WTC11 (cell line): ENCODE measurements at regions not wholly inside any gene's neighbourhood (a gene's known extent, or its start where the extent isn't known, plus 50 kb on each side); places are given as distances from the start of the nearest gene placed in this dataset.

Source experiments
- ATAC-seq: fragments of 200-7000 bp; cut with Tn5 transposase; 2 replicates; pipeline ENCODE4 v1.10.0; 2021; ENCODE audit warnings: mild to moderate bottlenecking, moderate library complexity
- CTCF ChIA-PET: fragments of 300-600 bp; sonication (Branson Sonifier 250); formaldehyde crosslinking; loops from one replicate; lab custom pipeline; 2021; ENCODE audit warnings: antibody characterized with exemption; lab: Charles Lee
- POLR2A ChIA-PET: fragments of 350-600 bp; sonication (Branson Sonifier 250); formaldehyde crosslinking; loops from one replicate; lab custom pipeline; 2021; ENCODE audit warnings: antibody characterized with exemption; lab: Charles Lee
- DNase-seq: peaks from one replicate; pipeline ENCODE4 v3.0.0; 2021; ENCODE audit warnings: low spot score
- H3K27ac Mint-ChIP-seq: 2 replicates; pipeline ENCODE4 v1.8.0; 2021; ENCODE audit warnings: mixed read lengths
- H3K27me3 Mint-ChIP-seq: 2 replicates; pipeline ENCODE4 v1.8.0; 2021; ENCODE audit warnings: low read depth, mild to moderate bottlenecking, moderate library complexity, mixed read lengths
- H3K36me3 Mint-ChIP-seq: 2 replicates; pipeline ENCODE4 v1.8.0; 2021; ENCODE audit warnings: mixed read lengths
- H3K4me1 Mint-ChIP-seq: 2 replicates; pipeline ENCODE4 v1.8.0; 2022; ENCODE audit warnings: mixed read lengths
- H3K4me3 Mint-ChIP-seq: 2 replicates; pipeline ENCODE4 v1.8.0; 2021; ENCODE audit warnings: mild to moderate bottlenecking, moderate library complexity, mixed read lengths
- H3K9me3 Mint-ChIP-seq: 2 replicates; pipeline ENCODE4 v1.8.0; 2021; ENCODE audit warnings: mixed read lengths
- CREB1 ChIP-seq: sonication (generic); formaldehyde crosslinking; IDR thresholded peaks from 2 replicates; pipeline ENCODE4 v1.8.0; 2023; ENCODE audit warnings: mild to moderate bottlenecking, missing genetic modification reagents
- CREM ChIP-seq: sonication (generic); formaldehyde crosslinking; IDR thresholded peaks from 2 replicates; pipeline ENCODE4 v1.8.1; 2022; ENCODE audit warnings: mild to moderate bottlenecking, missing genetic modification reagents, moderate library complexity
- FOXJ3 ChIP-seq: sonication (generic); formaldehyde crosslinking; IDR thresholded peaks from 2 replicates; pipeline ENCODE4 v1.9.0; 2021; ENCODE audit warnings: missing genetic modification reagents, mild to moderate bottlenecking, borderline replicate concordance
- FOXK1 ChIP-seq: sonication (generic); formaldehyde crosslinking; IDR thresholded peaks from 2 replicates; pipeline ENCODE4 v1.8.0; 2022; ENCODE audit warnings: mild to moderate bottlenecking, moderate library complexity, missing genetic modification reagents
- HMGA2 ChIP-seq: fragments of 250-450 bp; sonication (Bioruptor Pico); IDR thresholded peaks from 2 replicates; pipeline ENCODE4 v1.4.0; 2021; ENCODE audit warnings: mild to moderate bottlenecking, moderate library complexity
- HMGXB4 ChIP-seq: sonication (generic); formaldehyde crosslinking; IDR thresholded peaks from 2 replicates; pipeline ENCODE4 v1.8.1; 2023; ENCODE audit warnings: mild to moderate bottlenecking, moderate library complexity, missing genetic modification reagents
- MAX ChIP-seq: sonication (generic); formaldehyde crosslinking; IDR thresholded peaks from 2 replicates; pipeline ENCODE4 v1.8.0; 2022; ENCODE audit warnings: mild to moderate bottlenecking, missing genetic modification reagents
- PRRX2 ChIP-seq: fragments of 250-450 bp; sonication (Bioruptor Pico); IDR thresholded peaks from 2 replicates; pipeline ENCODE4 v1.8.0; 2021; ENCODE audit warnings: mild to moderate bottlenecking
- SP1 ChIP-seq: sonication (generic); formaldehyde crosslinking; conservative IDR thresholded peaks from 2 replicates; pipeline ENCODE4 v1.8.1; 2022; ENCODE audit warnings: missing genetic modification reagents
- TCF7 ChIP-seq: sonication (generic); formaldehyde crosslinking; IDR thresholded peaks from 2 replicates; pipeline ENCODE4 v1.8.0; 2022; ENCODE audit warnings: mild to moderate bottlenecking, low read depth, missing genetic modification reagents, moderate library complexity
- ZNF219 ChIP-seq: sonication (generic); formaldehyde crosslinking; IDR thresholded peaks from 2 replicates; pipeline ENCODE4 v1.8.0; 2023; ENCODE audit warnings: missing genetic modification reagents, mild to moderate bottlenecking, borderline replicate concordance
- ZNF396 ChIP-seq: fragments of 250-450 bp; sonication (Bioruptor Pico); IDR thresholded peaks from 2 replicates; pipeline ENCODE4 v1.8.0; 2021; ENCODE audit warnings: mild to moderate bottlenecking, moderate library complexity, borderline replicate concordance
- TF ChIP-seq, protein P1 (sequence below): sonication (generic); formaldehyde crosslinking; IDR thresholded peaks from 2 replicates; pipeline ENCODE4 v1.8.1; 2023; ENCODE audit warnings: mild to moderate bottlenecking, missing genetic modification reagents, moderate library complexity
- TF ChIP-seq, protein P2 (sequence below): sonication (generic); formaldehyde crosslinking; IDR thresholded peaks from 2 replicates; pipeline ENCODE4 v1.8.1; 2022; ENCODE audit warnings: low read depth, missing genetic modification reagents, borderline replicate concordance
- TF ChIP-seq, protein P3 (sequence below): fragments of 250-450 bp; sonication (Bioruptor Pico); IDR thresholded peaks from 2 replicates; pipeline ENCODE4 v1.9.0; 2021; ENCODE audit warnings: moderate library complexity, mild to moderate bottlenecking, inconsistent platforms, borderline replicate concordance
- TF ChIP-seq, protein P4 (sequence below): sonication (generic); formaldehyde crosslinking; IDR thresholded peaks from 2 replicates; pipeline ENCODE4 v1.8.0; 2023; ENCODE audit warnings: missing genetic modification reagents, mild to moderate bottlenecking, borderline replicate concordance
- TF ChIP-seq, protein P5 (sequence below): fragments of 250-450 bp; sonication (Bioruptor Pico); IDR thresholded peaks from 2 replicates; pipeline ENCODE4 v1.8.0; 2021; ENCODE audit warnings: mild to moderate bottlenecking

- no peaks in the 10 kb centered on the region for H3K9me3 Mint-ChIP-seq
- H3K36me3 Mint-ChIP-seq = no peaks in the 10 kb centered on the region
- ATAC-seq = no peak
- H3K4me3 Mint-ChIP-seq = no peak overlapping the region
- no peak overlapping the region for H3K27ac Mint-ChIP-seq
- H3K27me3 Mint-ChIP-seq = no peaks in the 10 kb centered on the region
- ChIA-PET POLR2A (no interaction called here), CTCF (no interaction called here)
- DNase-seq = no peak
- TF ChIP-seq, protein P1, sequence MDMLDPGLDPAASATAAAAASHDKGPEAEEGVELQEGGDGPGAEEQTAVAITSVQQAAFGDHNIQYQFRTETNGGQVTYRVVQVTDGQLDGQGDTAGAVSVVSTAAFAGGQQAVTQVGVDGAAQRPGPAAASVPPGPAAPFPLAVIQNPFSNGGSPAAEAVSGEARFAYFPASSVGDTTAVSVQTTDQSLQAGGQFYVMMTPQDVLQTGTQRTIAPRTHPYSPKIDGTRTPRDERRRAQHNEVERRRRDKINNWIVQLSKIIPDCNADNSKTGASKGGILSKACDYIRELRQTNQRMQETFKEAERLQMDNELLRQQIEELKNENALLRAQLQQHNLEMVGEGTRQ (CRISPR knock-in tag) = no peak
- TF ChIP-seq FOXJ3 (CRISPR knock-in tag) = no peak
- no peak for TF ChIP-seq FOXK1 (CRISPR knock-in tag)
- no peak for TF ChIP-seq PRRX2 (CRISPR knock-in tag)
- no peak for TF ChIP-seq TCF7 (CRISPR knock-in tag)
- TF ChIP-seq, protein P2, sequence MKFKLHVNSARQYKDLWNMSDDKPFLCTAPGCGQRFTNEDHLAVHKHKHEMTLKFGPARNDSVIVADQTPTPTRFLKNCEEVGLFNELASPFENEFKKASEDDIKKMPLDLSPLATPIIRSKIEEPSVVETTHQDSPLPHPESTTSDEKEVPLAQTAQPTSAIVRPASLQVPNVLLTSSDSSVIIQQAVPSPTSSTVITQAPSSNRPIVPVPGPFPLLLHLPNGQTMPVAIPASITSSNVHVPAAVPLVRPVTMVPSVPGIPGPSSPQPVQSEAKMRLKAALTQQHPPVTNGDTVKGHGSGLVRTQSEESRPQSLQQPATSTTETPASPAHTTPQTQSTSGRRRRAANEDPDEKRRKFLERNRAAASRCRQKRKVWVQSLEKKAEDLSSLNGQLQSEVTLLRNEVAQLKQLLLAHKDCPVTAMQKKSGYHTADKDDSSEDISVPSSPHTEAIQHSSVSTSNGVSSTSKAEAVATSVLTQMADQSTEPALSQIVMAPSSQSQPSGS (CRISPR knock-in tag) = no peak
- TF ChIP-seq, protein P3, sequence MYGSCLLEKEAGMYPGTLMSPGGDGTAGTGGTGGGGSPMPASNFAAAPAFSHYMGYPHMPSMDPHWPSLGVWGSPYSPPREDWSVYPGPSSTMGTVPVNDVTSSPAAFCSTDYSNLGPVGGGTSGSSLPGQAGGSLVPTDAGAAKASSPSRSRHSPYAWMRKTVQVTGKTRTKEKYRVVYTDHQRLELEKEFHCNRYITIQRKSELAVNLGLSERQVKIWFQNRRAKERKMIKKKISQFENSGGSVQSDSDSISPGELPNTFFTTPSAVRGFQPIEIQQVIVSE = no peak
- TF ChIP-seq SP1 = no peak
- no peak for TF ChIP-seq ZNF219
- TF ChIP-seq HMGA2 (CRISPR knock-in tag) = no peak
- no peak for TF ChIP-seq MAX (CRISPR knock-in tag)
- TF ChIP-seq CREM (CRISPR knock-in tag) = no peak
- TF ChIP-seq ZNF396 = no peak
- TF ChIP-seq, protein P4, sequence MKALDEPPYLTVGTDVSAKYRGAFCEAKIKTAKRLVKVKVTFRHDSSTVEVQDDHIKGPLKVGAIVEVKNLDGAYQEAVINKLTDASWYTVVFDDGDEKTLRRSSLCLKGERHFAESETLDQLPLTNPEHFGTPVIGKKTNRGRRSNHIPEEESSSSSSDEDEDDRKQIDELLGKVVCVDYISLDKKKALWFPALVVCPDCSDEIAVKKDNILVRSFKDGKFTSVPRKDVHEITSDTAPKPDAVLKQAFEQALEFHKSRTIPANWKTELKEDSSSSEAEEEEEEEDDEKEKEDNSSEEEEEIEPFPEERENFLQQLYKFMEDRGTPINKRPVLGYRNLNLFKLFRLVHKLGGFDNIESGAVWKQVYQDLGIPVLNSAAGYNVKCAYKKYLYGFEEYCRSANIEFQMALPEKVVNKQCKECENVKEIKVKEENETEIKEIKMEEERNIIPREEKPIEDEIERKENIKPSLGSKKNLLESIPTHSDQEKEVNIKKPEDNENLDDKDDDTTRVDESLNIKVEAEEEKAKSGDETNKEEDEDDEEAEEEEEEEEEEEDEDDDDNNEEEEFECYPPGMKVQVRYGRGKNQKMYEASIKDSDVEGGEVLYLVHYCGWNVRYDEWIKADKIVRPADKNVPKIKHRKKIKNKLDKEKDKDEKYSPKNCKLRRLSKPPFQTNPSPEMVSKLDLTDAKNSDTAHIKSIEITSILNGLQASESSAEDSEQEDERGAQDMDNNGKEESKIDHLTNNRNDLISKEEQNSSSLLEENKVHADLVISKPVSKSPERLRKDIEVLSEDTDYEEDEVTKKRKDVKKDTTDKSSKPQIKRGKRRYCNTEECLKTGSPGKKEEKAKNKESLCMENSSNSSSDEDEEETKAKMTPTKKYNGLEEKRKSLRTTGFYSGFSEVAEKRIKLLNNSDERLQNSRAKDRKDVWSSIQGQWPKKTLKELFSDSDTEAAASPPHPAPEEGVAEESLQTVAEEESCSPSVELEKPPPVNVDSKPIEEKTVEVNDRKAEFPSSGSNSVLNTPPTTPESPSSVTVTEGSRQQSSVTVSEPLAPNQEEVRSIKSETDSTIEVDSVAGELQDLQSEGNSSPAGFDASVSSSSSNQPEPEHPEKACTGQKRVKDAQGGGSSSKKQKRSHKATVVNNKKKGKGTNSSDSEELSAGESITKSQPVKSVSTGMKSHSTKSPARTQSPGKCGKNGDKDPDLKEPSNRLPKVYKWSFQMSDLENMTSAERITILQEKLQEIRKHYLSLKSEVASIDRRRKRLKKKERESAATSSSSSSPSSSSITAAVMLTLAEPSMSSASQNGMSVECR (CRISPR knock-in tag) = no peak
- no peak for TF ChIP-seq CREB1
- no peak for TF ChIP-seq HMGXB4 (CRISPR knock-in tag)
- TF ChIP-seq, protein P5, sequence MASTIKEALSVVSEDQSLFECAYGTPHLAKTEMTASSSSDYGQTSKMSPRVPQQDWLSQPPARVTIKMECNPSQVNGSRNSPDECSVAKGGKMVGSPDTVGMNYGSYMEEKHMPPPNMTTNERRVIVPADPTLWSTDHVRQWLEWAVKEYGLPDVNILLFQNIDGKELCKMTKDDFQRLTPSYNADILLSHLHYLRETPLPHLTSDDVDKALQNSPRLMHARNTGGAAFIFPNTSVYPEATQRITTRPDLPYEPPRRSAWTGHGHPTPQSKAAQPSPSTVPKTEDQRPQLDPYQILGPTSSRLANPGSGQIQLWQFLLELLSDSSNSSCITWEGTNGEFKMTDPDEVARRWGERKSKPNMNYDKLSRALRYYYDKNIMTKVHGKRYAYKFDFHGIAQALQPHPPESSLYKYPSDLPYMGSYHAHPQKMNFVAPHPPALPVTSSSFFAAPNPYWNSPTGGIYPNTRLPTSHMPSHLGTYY (CRISPR knock-in tag) = no peak
- H3K4me1 Mint-ChIP-seq = no peaks in the 10 kb centered on the region
Measured at GRCh38 chr13:83355041-83355440, 527.2 kb downstream of the SLITRK1 start.
